Activated naive CD8-positive, alpha-beta T cell treated with anti-CD3 and anti-CD28 coated beads for 36 hours (primary cell): ENCODE measurements at regions not wholly inside any gene's neighbourhood (a gene's known extent, or its start where the extent isn't known, plus 50 kb on each side); places are given as distances from the start of the nearest gene placed in this dataset.

Experiments used
- DNase-seq: peaks from one replicate; pipeline ENCODE4 v3.0.0; 2021
- H3K27ac Mint-ChIP-seq: one replicate; pipeline ENCODE4 v1.8.0; 2022; ENCODE audit warnings: mild to moderate bottlenecking, moderate library complexity, mixed read lengths
- H3K27me3 Mint-ChIP-seq: one replicate; pipeline ENCODE4 v1.8.0; 2022; ENCODE audit warnings: mild to moderate bottlenecking, mixed read lengths
- H3K36me3 Mint-ChIP-seq: one replicate; pipeline ENCODE4 v1.8.0; 2021; ENCODE audit warnings: mild to moderate bottlenecking, mixed read lengths
- H3K4me1 Mint-ChIP-seq: one replicate; pipeline ENCODE4 v1.8.0; 2021; ENCODE audit warnings: mixed read lengths
- H3K4me3 Mint-ChIP-seq: one replicate; pipeline ENCODE4 v1.8.0; 2022; ENCODE audit warnings: mild to moderate bottlenecking, moderate library complexity, mixed read lengths
- H3K9me3 Mint-ChIP-seq: one replicate; pipeline ENCODE4 v1.8.0; 2022; ENCODE audit warnings: mixed read lengths

DNA sequence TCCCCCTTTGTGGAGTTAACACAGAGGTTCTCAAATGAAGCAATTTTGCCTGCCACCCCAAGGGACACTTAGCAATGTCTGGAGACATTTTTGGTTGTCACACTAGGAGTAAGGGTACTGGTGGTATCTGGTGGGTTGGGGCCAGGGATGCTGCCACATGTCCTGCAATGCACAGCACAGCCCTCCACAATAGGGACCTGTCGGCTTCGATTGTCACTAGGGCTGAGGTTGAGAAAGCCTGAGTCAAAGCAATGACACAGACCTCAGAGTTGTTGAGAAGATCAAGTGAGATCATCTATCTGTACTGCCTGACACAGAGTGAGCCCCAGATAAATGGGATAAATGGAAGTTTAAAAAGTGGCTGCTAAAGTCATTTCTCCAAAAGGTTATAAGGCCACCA is 249.2 kb upstream of the KLF4 start:
- Mint-ChIP-seq H3K36me3 (no peaks in the 10 kb centered on the region), H3K27ac (no peak overlapping the region), H3K9me3 (no peaks in the 10 kb centered on the region), H3K4me1 (no peaks in the 10 kb centered on the region), H3K27me3 (no peaks in the 10 kb centered on the region), H3K4me3 (no peak overlapping the region)
- DNase-seq, result no peak

DNA sequence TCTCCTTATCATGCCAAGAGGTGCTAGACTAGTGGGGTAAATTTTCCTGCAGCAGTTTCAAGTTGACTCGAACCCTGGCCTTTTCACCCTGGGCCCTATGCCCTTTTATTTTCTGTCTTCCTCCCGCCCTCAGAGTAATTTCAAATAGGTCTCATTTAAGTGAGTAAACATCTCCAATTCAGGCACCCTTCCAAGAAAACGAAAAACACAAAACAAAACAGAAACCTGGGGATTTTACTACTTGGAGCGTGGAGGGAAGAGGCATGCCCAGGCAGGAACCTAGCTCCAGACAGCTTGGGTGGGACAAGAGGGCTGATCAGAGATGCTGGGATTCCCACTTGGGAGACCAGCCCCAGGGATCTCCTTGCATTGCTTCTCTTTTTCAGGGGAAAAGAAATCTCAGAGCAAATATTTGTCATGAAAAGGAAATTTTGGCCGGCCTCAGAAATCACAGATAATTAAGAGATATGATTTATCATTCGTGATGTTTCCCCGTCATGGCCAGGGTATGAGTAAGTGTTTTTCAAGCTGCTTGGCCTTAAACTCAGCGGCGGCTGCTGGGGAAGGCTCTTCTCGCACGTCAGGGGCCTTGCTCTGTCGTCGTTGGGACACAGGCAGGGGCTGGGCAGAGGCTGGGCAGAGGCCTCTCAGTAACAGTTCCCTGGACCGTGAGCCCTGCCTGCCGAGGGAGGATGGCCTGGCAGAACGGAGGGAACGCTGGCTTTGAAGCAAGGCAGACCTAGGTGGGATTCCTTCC is 248.6 kb upstream of the KLF4 start:
- Mint-ChIP-seq H3K36me3 (no peaks in the 10 kb centered on the region), H3K4me1 (no peaks in the 10 kb centered on the region), H3K4me3 (no peak overlapping the region), H3K9me3 (no peaks in the 10 kb centered on the region), H3K27me3 (no peaks in the 10 kb centered on the region), H3K27ac (no peak overlapping the region)
- no peak for DNase-seq

DNA sequence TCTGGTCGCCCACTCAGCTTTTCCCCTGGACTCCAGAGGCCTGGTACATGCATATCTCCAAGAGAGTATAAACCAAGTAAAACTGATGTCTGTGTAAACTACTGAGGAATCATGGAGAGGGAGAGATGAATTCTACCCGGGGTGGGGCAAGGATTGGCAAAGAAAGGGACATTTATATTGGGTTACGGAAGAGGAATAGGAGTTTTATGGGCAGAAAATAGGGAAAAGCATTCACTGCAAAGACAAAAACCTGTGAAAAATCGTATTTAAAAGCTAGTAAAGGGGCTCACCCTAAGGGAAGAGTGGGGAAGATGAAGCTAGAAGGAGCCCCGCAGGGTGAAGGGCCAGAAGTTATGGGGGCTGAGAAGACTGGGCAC is 248.0 kb upstream of the KLF4 start:
- H3K27ac Mint-ChIP-seq, result no peak overlapping the region
- DNase-seq, result no peak
- H3K4me3 Mint-ChIP-seq, result no peak overlapping the region
- H3K36me3 Mint-ChIP-seq, result no peaks in the 10 kb centered on the region
- H3K4me1 Mint-ChIP-seq, result no peaks in the 10 kb centered on the region
- H3K27me3 Mint-ChIP-seq, result no peaks in the 10 kb centered on the region
- no peaks in the 10 kb centered on the region for H3K9me3 Mint-ChIP-seq

DNA sequence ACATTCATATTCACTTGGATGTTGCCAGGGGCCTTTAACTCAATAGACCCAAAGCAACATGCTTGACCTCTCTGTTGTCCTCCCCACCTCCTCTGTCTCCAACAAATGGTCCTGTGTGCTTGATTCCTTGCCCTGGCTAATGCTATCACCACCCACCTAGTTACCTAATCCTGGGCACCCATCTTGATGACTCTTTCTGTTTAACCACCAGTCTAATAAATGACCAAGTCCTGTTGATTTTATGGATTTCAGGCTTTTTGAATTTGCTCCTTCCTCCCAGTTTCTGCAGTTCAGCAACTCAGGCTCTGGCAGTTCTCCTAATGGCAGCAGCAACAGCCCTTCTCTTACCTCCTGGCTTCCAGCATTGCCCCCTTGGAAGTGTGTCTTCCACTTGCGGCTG is 246.3 kb upstream of the KLF4 start:
- Mint-ChIP-seq H3K27me3 (no peaks in the 10 kb centered on the region), H3K4me1 (no peaks in the 10 kb centered on the region), H3K4me3 (no peak overlapping the region), H3K36me3 (no peaks in the 10 kb centered on the region), H3K9me3 (no peaks in the 10 kb centered on the region), H3K27ac (no peak overlapping the region)
- no peak for DNase-seq

DNA sequence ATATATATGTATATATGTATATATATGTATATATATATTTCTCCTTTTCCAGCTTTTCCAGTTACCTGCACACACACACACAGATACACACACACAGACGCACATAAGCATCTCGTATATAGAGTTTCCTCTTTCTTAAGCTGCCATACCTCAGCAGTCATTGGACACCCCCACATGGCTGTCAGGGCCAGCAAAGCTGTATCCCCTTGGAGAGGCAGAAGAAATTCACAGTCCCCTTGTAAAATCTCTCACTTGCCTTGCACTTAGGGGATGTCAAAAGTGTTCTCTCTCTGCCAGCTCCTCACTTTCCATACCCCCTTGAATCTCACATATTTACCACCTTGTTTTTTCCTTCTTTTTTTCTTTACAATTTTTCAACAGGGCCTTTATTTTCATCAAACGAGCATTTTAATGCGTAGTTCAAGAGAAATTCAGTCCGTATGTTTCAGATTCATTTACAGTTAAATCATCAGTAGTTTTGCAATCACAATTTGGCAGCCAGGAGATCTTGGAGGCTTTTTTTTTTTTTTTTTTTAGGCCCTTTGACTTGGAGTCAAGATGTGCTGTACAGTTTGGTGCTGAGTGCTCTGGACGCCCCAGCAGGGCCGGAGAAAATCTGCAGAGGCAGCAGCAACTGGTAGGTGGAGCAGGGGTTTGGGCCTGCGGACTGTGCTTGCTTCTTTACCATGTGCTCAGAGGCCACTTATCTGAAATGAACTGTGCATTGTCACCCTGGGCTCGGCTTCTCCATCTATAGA is 244.9 kb upstream of the KLF4 start:
- no peak for DNase-seq
- no peaks in the 10 kb centered on the region for H3K4me1 Mint-ChIP-seq
- H3K9me3 Mint-ChIP-seq, result no peaks in the 10 kb centered on the region
- H3K27ac Mint-ChIP-seq, result no peak overlapping the region
- no peaks in the 10 kb centered on the region for H3K36me3 Mint-ChIP-seq
- no peak overlapping the region for H3K4me3 Mint-ChIP-seq
- no peaks in the 10 kb centered on the region for H3K27me3 Mint-ChIP-seq

DNA sequence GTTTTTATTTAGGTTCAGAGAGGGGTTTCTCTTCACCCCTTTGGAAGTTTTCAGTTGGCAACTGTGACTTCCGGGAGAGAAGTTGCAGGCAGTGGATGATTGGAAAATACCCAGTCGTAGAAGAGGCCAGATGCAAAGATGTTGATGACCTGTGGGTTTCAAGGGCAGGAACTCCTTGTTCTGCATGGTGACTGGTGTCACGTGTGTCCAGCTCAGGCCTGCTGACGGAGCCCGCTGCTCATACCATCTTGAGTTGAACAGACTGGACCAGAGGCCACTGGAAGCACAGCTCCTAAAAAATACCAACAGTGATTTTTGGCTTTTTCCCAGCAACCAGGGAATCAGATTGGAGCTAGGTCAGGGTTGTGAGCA is 243.9 kb upstream of the KLF4 start:
- no peaks in the 10 kb centered on the region for H3K4me1 Mint-ChIP-seq
- H3K4me3 Mint-ChIP-seq, result no peak overlapping the region
- H3K27me3 Mint-ChIP-seq, result no peaks in the 10 kb centered on the region
- H3K36me3 Mint-ChIP-seq, result no peaks in the 10 kb centered on the region
- no peaks in the 10 kb centered on the region for H3K9me3 Mint-ChIP-seq
- DNase-seq, result no peak
- no peak overlapping the region for H3K27ac Mint-ChIP-seq

DNA sequence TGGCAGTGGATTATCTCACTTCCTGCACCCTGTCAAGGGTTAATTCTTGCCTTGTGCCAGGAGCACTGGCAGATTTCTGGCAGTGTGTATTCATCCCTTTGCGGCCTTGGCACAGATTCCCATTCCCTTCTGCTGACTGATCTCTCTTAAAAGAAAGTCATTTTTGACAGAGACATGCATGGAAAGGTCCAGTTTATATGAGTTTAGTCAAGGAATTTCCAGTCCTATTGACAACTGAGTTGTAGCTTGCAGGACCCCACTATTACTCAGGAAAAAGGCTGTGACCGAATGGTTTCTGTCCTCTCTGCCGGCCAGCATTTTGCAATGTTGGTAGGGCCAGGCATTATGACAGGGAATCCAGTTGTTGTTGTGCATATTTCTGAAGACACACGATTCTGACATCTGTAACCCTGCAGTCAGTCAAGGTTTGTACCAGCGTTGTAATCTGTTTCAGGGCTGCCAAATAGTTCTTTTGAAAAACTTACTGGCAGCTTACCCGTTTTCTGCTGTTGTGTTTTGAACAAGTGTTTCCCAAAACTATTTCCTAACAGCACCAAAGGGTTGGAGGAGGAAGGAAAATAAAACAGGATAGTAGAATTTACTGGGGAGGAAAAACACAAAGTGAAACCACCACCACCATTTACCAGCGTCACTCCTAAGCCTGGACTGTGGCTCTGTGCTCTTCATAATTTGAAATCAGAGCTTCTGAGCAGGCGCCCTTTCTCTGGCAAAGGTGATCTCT is 243.4 kb upstream of the KLF4 start:
- Mint-ChIP-seq H3K9me3 (peaks cover 2% of the 10 kb centered on the region), H3K27me3 (no peaks in the 10 kb centered on the region), H3K4me3 (no peak overlapping the region), H3K36me3 (no peaks in the 10 kb centered on the region), H3K4me1 (no peaks in the 10 kb centered on the region), H3K27ac (no peak overlapping the region)
- DNase-seq, result no peak

DNA sequence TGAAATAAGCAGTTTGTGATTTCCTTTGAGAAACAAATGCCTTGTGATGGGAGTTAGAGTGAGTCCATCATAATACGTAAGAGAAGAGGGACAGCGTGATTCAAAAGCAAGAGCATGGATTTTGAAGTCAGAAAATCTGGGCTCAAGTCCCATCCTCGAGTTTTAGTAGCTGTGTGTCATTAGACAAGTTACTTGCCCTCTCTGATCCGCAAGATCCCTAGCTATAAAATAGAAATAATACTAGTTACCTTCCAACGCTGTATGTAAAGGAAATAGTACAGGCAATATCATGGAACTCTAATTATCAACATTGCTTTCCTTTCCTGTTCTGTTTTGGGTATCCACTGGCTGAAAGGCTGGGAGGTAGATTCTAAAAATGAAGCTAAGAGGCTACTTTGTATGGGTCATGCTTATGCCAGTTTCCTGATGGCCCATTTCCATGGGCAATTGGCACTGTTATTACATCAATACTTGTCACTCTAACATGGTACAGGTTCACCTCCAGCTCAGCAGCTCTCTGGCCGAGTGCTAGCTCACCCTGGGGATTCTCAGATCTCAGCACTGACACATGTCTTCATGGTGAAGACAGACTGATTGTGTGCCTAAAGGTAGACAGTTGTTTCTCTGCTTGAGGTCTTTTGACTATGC is 241.7 kb upstream of the KLF4 start:
- Mint-ChIP-seq H3K27ac (no peak overlapping the region), H3K9me3 (peaks cover 4% of the 10 kb centered on the region), H3K4me1 (no peaks in the 10 kb centered on the region), H3K4me3 (no peak overlapping the region), H3K36me3 (no peaks in the 10 kb centered on the region), H3K27me3 (no peaks in the 10 kb centered on the region)
- DNase-seq, result no peak

DNA sequence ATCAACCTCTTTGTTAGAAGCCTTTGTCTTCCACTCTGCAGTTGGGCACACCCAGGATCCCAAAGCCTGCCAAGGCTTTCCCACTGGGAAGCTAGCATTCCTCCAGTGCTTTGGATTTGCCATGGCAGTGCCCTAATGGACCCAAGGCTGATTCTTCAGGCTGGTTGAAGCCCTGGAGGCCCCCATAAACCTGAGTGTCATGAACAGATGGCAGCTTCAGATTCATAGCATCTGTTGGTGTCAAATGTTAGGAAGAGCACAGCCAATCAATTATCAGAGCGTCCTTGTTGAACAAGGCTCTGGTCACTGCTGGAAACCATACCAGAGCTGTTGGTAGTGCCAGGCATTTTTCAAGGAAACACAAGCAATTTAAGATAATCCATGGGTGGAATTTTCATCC is 241.1 kb upstream of the KLF4 start:
- no peak for DNase-seq
- no peaks in the 10 kb centered on the region for H3K4me1 Mint-ChIP-seq
- no peaks in the 10 kb centered on the region for H3K36me3 Mint-ChIP-seq
- peaks cover 4% of the 10 kb centered on the region for H3K9me3 Mint-ChIP-seq
- no peaks in the 10 kb centered on the region for H3K27me3 Mint-ChIP-seq
- H3K4me3 Mint-ChIP-seq, result no peak overlapping the region
- H3K27ac Mint-ChIP-seq, result no peak overlapping the region

DNA sequence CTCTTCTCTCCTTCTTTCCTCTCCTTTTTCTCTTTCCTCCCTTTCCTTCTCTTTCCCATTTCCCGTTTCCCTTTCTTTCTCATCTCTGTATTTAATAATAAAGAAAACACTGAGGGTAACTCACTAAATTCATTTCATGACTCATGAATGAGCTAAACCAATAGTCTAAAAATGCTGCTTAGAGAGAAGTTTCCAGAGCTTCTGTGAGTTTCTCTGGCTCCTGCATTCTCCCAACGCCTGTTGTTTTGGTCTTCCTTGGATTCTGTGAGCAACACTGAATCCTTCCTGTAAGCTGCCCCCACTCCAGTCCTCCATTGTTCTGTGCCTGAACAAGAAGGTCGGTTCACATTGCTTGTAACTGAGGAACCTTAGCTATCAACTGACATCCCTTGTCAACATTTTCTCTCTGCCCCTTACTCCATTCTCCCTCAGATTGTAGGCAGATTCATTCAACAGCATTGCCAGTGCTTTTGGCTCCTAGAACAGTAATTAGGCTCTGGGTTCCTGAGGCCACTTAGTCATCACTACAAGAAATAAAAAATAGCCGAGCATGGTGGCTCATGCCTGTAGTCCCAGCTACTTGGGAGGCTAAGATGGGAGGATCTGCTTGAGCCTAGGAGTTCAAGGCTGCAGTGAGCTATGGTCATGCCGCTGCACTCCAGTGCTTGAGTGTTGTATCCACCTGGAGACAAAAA is 237.7 kb upstream of the KLF4 start:
- Mint-ChIP-seq H3K4me3 (no peak overlapping the region), H3K27me3 (no peaks in the 10 kb centered on the region), H3K9me3 (peaks cover 5% of the 10 kb centered on the region), H3K4me1 (no peaks in the 10 kb centered on the region), H3K36me3 (no peaks in the 10 kb centered on the region), H3K27ac (no peak overlapping the region)
- no peak for DNase-seq

DNA sequence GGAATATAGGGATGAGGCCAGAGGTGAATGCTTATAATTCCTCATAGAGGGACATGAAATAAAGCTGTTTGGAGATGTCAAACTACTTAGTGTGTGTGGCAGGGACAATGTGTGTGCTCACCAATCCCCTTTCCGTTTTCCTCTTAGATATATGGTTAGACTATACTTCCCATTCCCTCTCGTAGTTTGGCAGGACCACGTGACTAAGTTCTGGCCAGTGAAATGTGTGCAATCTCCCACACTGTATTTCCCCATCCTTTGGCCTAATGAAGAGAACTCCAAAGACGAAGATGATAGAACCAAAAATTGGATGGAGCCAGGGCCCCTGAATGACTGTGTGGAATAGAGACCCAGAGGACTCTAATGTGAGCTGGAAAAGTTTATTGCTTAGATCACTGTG is 233.4 kb upstream of the KLF4 start:
- Mint-ChIP-seq H3K4me3 (no peak overlapping the region), H3K9me3 (peaks cover 3% of the 10 kb centered on the region), H3K4me1 (no peaks in the 10 kb centered on the region), H3K36me3 (no peaks in the 10 kb centered on the region), H3K27me3 (no peaks in the 10 kb centered on the region), H3K27ac (no peak overlapping the region)
- DNase-seq, result no peak

DNA sequence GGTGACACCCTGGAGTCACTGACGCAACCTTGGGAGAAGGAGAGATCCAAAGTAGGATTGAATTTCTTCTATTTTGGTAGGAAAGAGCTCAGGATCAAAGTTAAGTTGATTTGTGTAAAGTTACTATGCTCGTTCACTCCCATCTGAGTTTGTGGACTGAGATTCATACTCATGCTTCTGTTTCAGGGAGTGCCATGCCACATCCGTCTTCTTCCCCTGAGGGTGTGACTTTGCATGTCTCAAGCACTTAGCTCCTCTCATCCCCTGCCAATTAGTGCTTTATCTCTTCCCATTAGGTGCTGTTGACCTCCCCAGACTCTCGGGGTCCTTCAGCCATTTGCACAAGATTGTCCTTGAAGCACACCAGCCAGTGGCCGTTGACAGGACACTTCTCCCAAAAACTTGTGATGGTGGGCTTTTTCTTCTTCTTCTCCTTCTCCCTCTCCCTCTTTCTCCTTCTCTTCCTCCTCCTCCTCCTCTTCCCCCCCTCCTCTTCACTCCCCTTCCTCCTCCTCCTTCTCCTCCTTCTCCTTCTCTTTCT is 232.2 kb upstream of the KLF4 start:
- Mint-ChIP-seq H3K9me3 (peaks cover 1% of the 10 kb centered on the region), H3K4me1 (no peaks in the 10 kb centered on the region), H3K27ac (no peak overlapping the region), H3K27me3 (no peaks in the 10 kb centered on the region), H3K36me3 (no peaks in the 10 kb centered on the region), H3K4me3 (no peak overlapping the region)
- DNase-seq, result no peak

DNA sequence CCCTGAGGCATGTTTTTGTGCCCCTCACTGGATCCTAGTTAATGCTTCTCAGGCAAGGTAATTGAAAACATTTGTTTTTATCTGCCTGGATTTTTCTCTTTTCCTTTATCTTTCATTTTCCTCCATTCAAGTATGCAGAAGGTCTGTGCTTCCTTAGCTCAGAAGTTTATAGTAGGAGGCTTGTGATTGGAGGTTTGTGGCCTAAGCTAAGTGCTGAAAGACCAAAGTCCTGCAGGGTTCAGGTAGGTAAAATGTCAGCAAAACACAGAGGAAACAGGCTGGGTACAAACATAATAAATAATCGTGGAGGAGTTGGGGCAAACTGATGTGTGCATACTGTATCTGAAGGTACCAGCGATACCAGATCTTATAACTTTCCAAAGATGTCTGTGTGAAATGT is 230.9 kb upstream of the KLF4 start:
- Mint-ChIP-seq H3K9me3 (peaks cover 1% of the 10 kb centered on the region), H3K27ac (no peak overlapping the region), H3K4me1 (no peaks in the 10 kb centered on the region), H3K36me3 (no peaks in the 10 kb centered on the region), H3K27me3 (no peaks in the 10 kb centered on the region), H3K4me3 (no peak overlapping the region)
- no peak for DNase-seq

DNA sequence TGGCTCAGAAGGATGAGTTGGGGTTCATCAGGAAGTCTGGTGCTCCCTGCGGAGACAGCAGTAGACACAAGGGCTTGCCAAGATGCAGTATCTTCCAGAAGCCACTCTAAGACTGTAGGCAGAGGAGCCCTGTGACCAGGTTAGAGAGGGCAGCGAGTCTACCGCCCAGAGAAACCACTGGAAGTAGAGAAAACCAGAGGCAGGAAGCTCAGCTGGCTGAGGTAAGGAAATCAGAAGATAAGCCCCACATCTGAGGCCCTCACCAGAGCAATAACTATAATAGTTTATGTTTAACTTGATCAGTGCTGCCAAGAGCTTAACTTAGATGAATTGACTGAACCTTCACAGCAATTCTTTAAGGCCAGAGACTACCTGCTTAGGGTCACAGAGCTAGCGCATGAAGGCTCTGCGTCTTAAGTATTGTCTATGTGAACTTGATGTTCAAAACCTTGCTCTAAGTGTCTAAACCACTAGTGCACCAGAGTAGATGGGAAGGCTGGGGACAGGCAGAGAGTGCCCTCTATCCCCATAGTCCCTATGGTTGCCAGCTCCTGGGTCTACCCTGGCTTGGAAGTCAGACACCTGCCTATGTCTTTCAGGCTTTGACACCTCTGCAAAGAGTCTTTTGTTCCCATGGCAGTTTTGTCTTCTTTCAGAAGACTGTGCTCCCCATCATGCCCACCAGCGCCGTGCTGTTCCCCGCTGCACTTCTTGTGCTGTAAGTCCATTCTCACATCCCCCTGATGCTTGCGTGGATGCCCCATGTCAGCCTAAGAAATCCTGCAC is 228.2 kb upstream of the KLF4 start:
- no peak for DNase-seq
- Mint-ChIP-seq H3K4me3 (no peak overlapping the region), H3K4me1 (no peaks in the 10 kb centered on the region), H3K27ac (no peak overlapping the region), H3K9me3 (no peaks in the 10 kb centered on the region), H3K27me3 (peaks cover 3% of the 10 kb centered on the region), H3K36me3 (no peaks in the 10 kb centered on the region)
